ENCODE measurements at regions not wholly inside any gene's neighbourhood (a gene's known extent, or its start where the extent isn't known, plus 50 kb on each side); places are given as distances from the start of the nearest gene placed in this dataset.

GRCh38 chr4:129490516-129490915 is 394.6 kb downstream of the C4orf33 start:
- H3K4me1 ChIP-seq, result no peaks in the 10 kb centered on the region
- no peak overlapping the region for H3K4me3 ChIP-seq
- H3K27ac ChIP-seq, result no peak overlapping the region
- DNase-seq (ENCODE audit: extremely low spot score in 2 of 2), result no peak
- no peaks in the 10 kb centered on the region for H3K36me3 ChIP-seq
- intact Hi-C loops (cut with DNase I), result no loop called here
- no peaks in the 10 kb centered on the region for H3K27me3 ChIP-seq
- TF ChIP-seq CTCF (IDR thresholded peaks at IDR 0.05) (no peak), POLR2A (IDR thresholded peaks at IDR 0.05) (no peak), POLR2AphosphoS5 (IDR thresholded peaks at IDR 0.05; ENCODE audit: insufficient read depth in 1 of 2, low read depth in 1 of 2) (no peak)
- no peaks in the 10 kb centered on the region for H3K9me3 ChIP-seq

DNA sequence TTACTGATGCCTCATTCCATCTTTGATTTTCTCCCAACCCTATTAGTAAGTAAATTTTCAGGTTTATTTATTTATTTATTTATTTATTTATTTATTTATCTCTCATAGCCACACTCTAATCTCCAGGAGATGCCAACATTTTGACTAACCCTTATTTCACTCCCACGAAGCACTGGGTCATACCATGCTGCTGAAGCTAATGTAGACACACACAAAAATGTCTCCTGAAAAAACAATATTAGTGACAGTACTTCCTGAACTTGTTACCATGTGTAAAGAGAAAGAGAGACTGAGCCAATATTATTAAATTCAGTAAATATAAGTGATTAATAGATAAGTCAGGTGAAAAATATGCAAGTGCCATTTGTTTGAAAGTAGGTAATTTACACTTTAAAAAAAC is 402.7 kb downstream of the C4orf33 start:
- H3K27ac ChIP-seq, result no peak overlapping the region
- no peaks in the 10 kb centered on the region for H3K4me1 ChIP-seq
- H3K9me3 ChIP-seq, result no peaks in the 10 kb centered on the region
- H3K36me3 ChIP-seq, result no peaks in the 10 kb centered on the region
- no peak overlapping the region for H3K4me3 ChIP-seq
- H3K27me3 ChIP-seq, result no peaks in the 10 kb centered on the region
- intact Hi-C loops (cut with DNase I), result no loop called here
- TF ChIP-seq POLR2AphosphoS5 (IDR thresholded peaks at IDR 0.05; ENCODE audit: insufficient read depth in 1 of 2, low read depth in 1 of 2), result no peak
- TF ChIP-seq POLR2A (IDR thresholded peaks at IDR 0.05), result no peak
- TF ChIP-seq CTCF (IDR thresholded peaks at IDR 0.05), result no peak
- DNase-seq (ENCODE audit: extremely low spot score in 2 of 2), result no peak

GRCh38 chr4:129514852-129515251 is 418.9 kb downstream of the C4orf33 start:
- intact Hi-C loops (cut with DNase I), result no loop called here
- H3K4me3 ChIP-seq, result no peak overlapping the region
- no peaks in the 10 kb centered on the region for H3K27me3 ChIP-seq
- no peaks in the 10 kb centered on the region for H3K9me3 ChIP-seq
- TF ChIP-seq CTCF (IDR thresholded peaks at IDR 0.05) (no peak), POLR2A (IDR thresholded peaks at IDR 0.05) (no peak), POLR2AphosphoS5 (IDR thresholded peaks at IDR 0.05; ENCODE audit: insufficient read depth in 1 of 2, low read depth in 1 of 2) (no peak)
- no peaks in the 10 kb centered on the region for H3K4me1 ChIP-seq
- no peaks in the 10 kb centered on the region for H3K36me3 ChIP-seq
- H3K27ac ChIP-seq, result no peak overlapping the region
- DNase-seq (ENCODE audit: extremely low spot score in 2 of 2), result no peak

DNA sequence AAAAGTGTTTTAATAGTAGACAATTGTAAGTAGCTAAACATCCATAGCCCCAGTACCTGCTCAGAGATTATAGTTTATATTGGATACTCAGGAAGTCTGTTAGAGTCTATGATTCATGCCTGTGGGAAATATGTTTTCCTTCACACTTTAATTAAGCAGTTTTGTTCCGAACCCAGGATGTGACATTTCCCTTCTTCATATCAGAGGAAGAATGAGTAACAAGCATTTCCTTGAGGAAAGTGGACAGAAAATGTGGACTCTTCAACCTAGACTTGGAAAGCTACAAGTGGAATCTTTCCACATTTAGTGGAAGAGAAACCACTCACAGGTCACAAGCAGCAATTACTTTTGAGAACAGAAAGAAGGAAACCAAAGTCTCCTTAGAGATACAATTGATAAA is 419.4 kb downstream of the C4orf33 start:
- no peaks in the 10 kb centered on the region for H3K4me1 ChIP-seq
- no peak for TF ChIP-seq CTCF (IDR thresholded peaks at IDR 0.05)
- no peak for TF ChIP-seq POLR2A (IDR thresholded peaks at IDR 0.05)
- TF ChIP-seq POLR2AphosphoS5 (IDR thresholded peaks at IDR 0.05; ENCODE audit: insufficient read depth in 1 of 2, low read depth in 1 of 2), result no peak
- H3K36me3 ChIP-seq, result no peaks in the 10 kb centered on the region
- no peak for DNase-seq (ENCODE audit: extremely low spot score in 2 of 2)
- no peaks in the 10 kb centered on the region for H3K27me3 ChIP-seq
- intact Hi-C loops (cut with DNase I), result no loop called here
- no peak overlapping the region for H3K27ac ChIP-seq
- no peaks in the 10 kb centered on the region for H3K9me3 ChIP-seq
- H3K4me3 ChIP-seq, result no peak overlapping the region

DNA sequence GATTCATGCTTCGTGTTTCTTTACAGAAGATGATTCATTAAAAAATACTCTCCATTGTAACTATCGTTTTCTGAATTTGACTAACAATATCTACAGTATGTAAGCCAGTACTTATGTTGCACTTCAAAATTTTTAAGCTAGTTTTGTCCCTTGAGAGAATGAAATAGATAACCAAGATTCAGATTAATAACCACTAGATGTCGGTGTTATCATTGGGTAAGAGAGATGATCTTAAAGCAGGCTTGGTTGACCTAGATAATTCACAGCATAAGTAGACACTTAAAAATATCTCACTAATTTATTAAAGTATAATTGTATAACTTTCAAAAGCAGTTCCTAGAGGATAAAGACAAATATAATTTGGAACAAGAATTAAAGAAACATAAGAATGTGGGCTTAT is 430.9 kb downstream of the C4orf33 start:
- H3K4me3 ChIP-seq, result no peak overlapping the region
- no peak overlapping the region for H3K27ac ChIP-seq
- no peak for DNase-seq (ENCODE audit: extremely low spot score in 2 of 2)
- TF ChIP-seq POLR2AphosphoS5 (IDR thresholded peaks at IDR 0.05; ENCODE audit: insufficient read depth in 1 of 2, low read depth in 1 of 2) (no peak), POLR2A (IDR thresholded peaks at IDR 0.05) (no peak), CTCF (IDR thresholded peaks at IDR 0.05) (no peak)
- H3K9me3 ChIP-seq, result no peaks in the 10 kb centered on the region
- no peaks in the 10 kb centered on the region for H3K36me3 ChIP-seq
- H3K27me3 ChIP-seq, result no peaks in the 10 kb centered on the region
- no peaks in the 10 kb centered on the region for H3K4me1 ChIP-seq
- intact Hi-C loops (cut with DNase I), result no loop called here

All from vagina (tissue), 2 donors.